H9 (cell line): ENCODE measurements at regions not wholly inside any gene's neighbourhood (a gene's known extent, or its start where the extent isn't known, plus 50 kb on each side); places are given as distances from the start of the nearest gene placed in this dataset.
"Not testable (repeated sequence)": the region's sequence is repeated elsewhere in the genome, so short reads cannot be mapped to it uniquely, and the experiment has no call there.

Experiments
- DNase-seq: peaks from one replicate; pipeline ENCODE4 v3.0.0-alpha.2; 2017
- H2AFZ ChIP-seq: one replicate; pipeline ENCODE4 v1.6.1; 2013; ENCODE audit warnings: mild to moderate bottlenecking, low read length, control low read depth, moderate library complexity
- H2AK5ac ChIP-seq: 2 replicates; pipeline ENCODE4 v1.6.1; 2013; ENCODE audit warnings: low read length, control low read depth, mixed read lengths; ENCODE audit not compliant: insufficient read length
- H2BK120ac ChIP-seq: one replicate; pipeline ENCODE4 v1.6.1; 2013; ENCODE audit warnings: low read depth, mild to moderate bottlenecking, low read length, control low read depth, inconsistent platforms; ENCODE audit not compliant: poor library complexity, severe bottlenecking
- H2BK12ac ChIP-seq: 2 replicates; pipeline ENCODE4 v1.6.1; 2013; ENCODE audit warnings: low read length, control low read depth, mixed read lengths, low read depth; ENCODE audit not compliant: insufficient read length
- H2BK15ac ChIP-seq: 2 replicates; pipeline ENCODE4 v1.6.1; 2013; ENCODE audit warnings: low read depth, low read length, control low read depth
- H2BK20ac ChIP-seq: one replicate; pipeline ENCODE4 v1.6.1; 2013; ENCODE audit warnings: low read depth, mild to moderate bottlenecking, low read length, control low read depth, inconsistent platforms; ENCODE audit not compliant: poor library complexity, severe bottlenecking
- H2BK5ac ChIP-seq: 2 replicates; pipeline ENCODE4 v1.6.1; 2013; ENCODE audit warnings: low read length, control low read depth, mixed read lengths; ENCODE audit not compliant: insufficient read length
- H3K14ac ChIP-seq: 2 replicates; pipeline ENCODE4 v1.6.1; 2013; ENCODE audit warnings: low read length, control low read depth; ENCODE audit not compliant: insufficient read depth
- H3K18ac ChIP-seq: 2 replicates; pipeline ENCODE4 v1.6.1; 2013; ENCODE audit warnings: low read depth, mild to moderate bottlenecking, mixed read lengths, low read length, control low read depth; ENCODE audit not compliant: insufficient read length
- H3K23ac ChIP-seq: 2 replicates; pipeline ENCODE4 v1.6.1; 2013; ENCODE audit warnings: low read length, control low read depth, mixed read lengths, low read depth; ENCODE audit not compliant: insufficient read length
- H3K23me2 ChIP-seq: 2 replicates; pipeline ENCODE4 v1.6.1; 2013; ENCODE audit warnings: low read depth, mild to moderate bottlenecking, mixed read lengths, low read length, control low read depth; ENCODE audit not compliant: insufficient read length, poor library complexity, severe bottlenecking
- H3K27ac ChIP-seq: 2 replicates; pipeline ENCODE4 v1.5.1; 2013; ENCODE audit warnings: low read length, control low read depth, mixed read lengths, low read depth; ENCODE audit not compliant: insufficient read length
- H3K27me3 ChIP-seq: 2 replicates; pipeline ENCODE4 v1.6.1; 2013; ENCODE audit warnings: low read length, control low read depth, inconsistent platforms; ENCODE audit not compliant: insufficient read depth
- H3K4ac ChIP-seq: 2 replicates; pipeline ENCODE4 v1.6.1; 2013; ENCODE audit warnings: low read depth, mild to moderate bottlenecking, control low read depth, inconsistent platforms, low read length, moderate library complexity
- H3K4me1 ChIP-seq: 2 replicates; pipeline ENCODE4 v1.6.1; 2013; ENCODE audit warnings: low read length, control low read depth, inconsistent platforms; ENCODE audit not compliant: insufficient read depth
- H3K4me2 ChIP-seq: 2 replicates; pipeline ENCODE4 v1.6.1; 2013; ENCODE audit warnings: low read length, control low read depth, mixed read lengths; ENCODE audit not compliant: insufficient read length, insufficient read depth
- H3K56ac ChIP-seq: 2 replicates; pipeline ENCODE4 v1.6.1; 2013; ENCODE audit warnings: low read depth, mild to moderate bottlenecking, mixed read lengths, low read length, control low read depth; ENCODE audit not compliant: insufficient read length
- H3K79me1 ChIP-seq: 2 replicates; pipeline ENCODE4 v1.6.1; 2013; ENCODE audit warnings: low read depth, mild to moderate bottlenecking, moderate library complexity, low read length, control low read depth, inconsistent platforms; ENCODE audit not compliant: insufficient read depth, poor library complexity, severe bottlenecking
- H3K79me2 ChIP-seq: 2 replicates; pipeline ENCODE4 v1.6.1; 2013; ENCODE audit warnings: low read length, control low read depth, inconsistent platforms; ENCODE audit not compliant: insufficient read depth
- H3K9ac ChIP-seq: 2 replicates; pipeline ENCODE4 v1.6.1; 2013; ENCODE audit warnings: low read length, control low read depth, mixed read lengths; ENCODE audit not compliant: insufficient read length; ENCODE audit errors: extremely low read depth
- H3K9me3 ChIP-seq: one replicate; pipeline ENCODE4 v1.6.1; 2013; ENCODE audit warnings: low read depth, low read length, inconsistent platforms; ENCODE audit not compliant: control insufficient read depth
- H3T11ph ChIP-seq: one replicate; pipeline ENCODE4 v1.6.1; 2013; ENCODE audit warnings: mild to moderate bottlenecking, low read length, control low read depth, inconsistent platforms
- H4K20me1 ChIP-seq: one replicate; pipeline ENCODE4 v1.6.1; 2013; ENCODE audit not compliant: control insufficient read depth, insufficient read length, insufficient read depth
- H4K5ac ChIP-seq: 2 replicates; pipeline ENCODE4 v1.6.1; 2013; ENCODE audit warnings: low read depth, mild to moderate bottlenecking, mixed read lengths, low read length, control low read depth; ENCODE audit not compliant: insufficient read length
- H4K8ac ChIP-seq: replicated peaks from 2 replicates; pipeline ENCODE4 v1.6.1; 2013; ENCODE audit warnings: low read length, control low read depth, mixed read lengths, low read depth; ENCODE audit not compliant: insufficient read length
- H4K91ac ChIP-seq: 2 replicates; pipeline ENCODE4 v1.6.1; 2013; ENCODE audit warnings: low read depth, mild to moderate bottlenecking, moderate library complexity, mixed read lengths, low read length, control low read depth; ENCODE audit not compliant: insufficient read length
- H3K27ac Mint-ChIP-seq, 3 experiments: 2 replicates in 2 of 3; 3 replicates in 1 of 3; pipeline ENCODE4 v1.8.0; 2020 to 2021; ENCODE audit warnings: mixed read lengths in 3 of 3, mild to moderate bottlenecking in 1 of 3, moderate library complexity in 1 of 3
- H3K27me3 Mint-ChIP-seq: 2 replicates; pipeline ENCODE4 v1.8.0; 2021; ENCODE audit warnings: low read depth, mild to moderate bottlenecking, moderate library complexity, mixed read lengths
- H3K36me3 Mint-ChIP-seq, 3 experiments: 2 replicates in 2 of 3; 3 replicates in 1 of 3; pipeline ENCODE4 v1.8.0; 2020 to 2021; ENCODE audit warnings: low read depth in 3 of 3, mixed read lengths in 3 of 3; ENCODE audit not compliant: insufficient read depth in 1 of 3
- H3K4me1 Mint-ChIP-seq, 2 experiments: 2 replicates each; pipeline ENCODE4 v1.8.0; 2020; ENCODE audit warnings: mixed read lengths in 2 of 2
- H3K4me3 Mint-ChIP-seq, 2 experiments: 2 replicates in 1 of 2; 3 replicates in 1 of 2; pipeline ENCODE4 v1.8.0; 2020 to 2021; ENCODE audit warnings: mild to moderate bottlenecking in 2 of 2, mixed read lengths in 2 of 2, moderate library complexity in 1 of 2
- H3K9me3 Mint-ChIP-seq, 2 experiments: 2 replicates in 1 of 2; 3 replicates in 1 of 2; pipeline ENCODE4 v1.8.0; 2020; ENCODE audit warnings: mild to moderate bottlenecking in 2 of 2, mixed read lengths in 2 of 2, moderate library complexity in 1 of 2
- WGBS: extraction: QIAGEN DNeasy Blood & Tissue Kit; methylation state at CpG from one replicate; pipeline ENCODE4 v1.1.7; 2013; ENCODE audit warnings: missing lambda C conversion rate, low lambda C conversion rate, mixed read lengths; ENCODE audit not compliant: insufficient read length; ENCODE audit errors: extremely low coverage; 5-methylcytosine and 5-hydroxymethylcytosine counted together
- TF ChIP-seq, protein P1 (sequence below): fragments of 200-600 bp; sonication (generic); conservative IDR thresholded peaks from 3 replicates; pipeline ENCODE4 v1.8.0; 2021; ENCODE audit warnings: antibody characterized with exemption, mild to moderate bottlenecking

DNA sequence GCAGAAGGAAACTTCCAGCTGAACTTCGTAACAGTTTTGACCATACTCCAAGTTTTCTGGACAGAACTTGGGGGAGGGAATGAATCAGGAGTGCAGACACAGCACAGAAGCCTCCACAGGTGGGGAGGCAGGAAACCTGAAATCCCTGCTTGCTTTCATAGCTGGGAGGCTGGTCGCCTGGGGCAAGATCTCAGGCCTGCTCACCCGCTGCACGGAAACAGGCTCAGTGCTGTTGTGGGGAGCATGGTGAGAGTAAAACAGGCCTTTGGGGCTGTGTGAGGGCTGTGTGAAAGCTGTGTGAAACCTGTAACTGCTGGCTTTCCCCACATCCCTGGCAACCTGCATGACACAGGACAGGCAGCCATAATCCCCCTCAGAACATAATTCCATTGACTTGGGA is 85.2 kb upstream of the UFL1 start:
- Histone ChIP-seq H3T11ph (no peak overlapping the region), H2BK120ac (no peak overlapping the region), H3K18ac (no peak overlapping the region), H2BK20ac (no peak overlapping the region), H4K20me1 (no peaks in the 10 kb centered on the region), H2BK5ac (no peak overlapping the region), H2AK5ac (no peak overlapping the region), H2AFZ (no peak overlapping the region), H3K23me2 (no peaks in the 10 kb centered on the region), H3K9me3 (no peaks in the 10 kb centered on the region), H4K91ac (no peak overlapping the region), H3K9ac (no peak overlapping the region), H4K8ac (no peak overlapping the region), H3K4me1 (no peaks in the 10 kb centered on the region), H3K14ac (no peak overlapping the region), H3K79me2 (no peaks in the 10 kb centered on the region), H3K79me1 (no peaks in the 10 kb centered on the region), H2BK15ac (no peak overlapping the region), H3K56ac (no peak overlapping the region), H3K27ac (no peak overlapping the region), H4K5ac (no peak overlapping the region), H3K4me2 (no peak overlapping the region), H2BK12ac (no peak overlapping the region), H3K4ac (no peak overlapping the region), H3K27me3 (no peaks in the 10 kb centered on the region), H3K23ac (no peak overlapping the region)
- TF ChIP-seq, protein P1, sequence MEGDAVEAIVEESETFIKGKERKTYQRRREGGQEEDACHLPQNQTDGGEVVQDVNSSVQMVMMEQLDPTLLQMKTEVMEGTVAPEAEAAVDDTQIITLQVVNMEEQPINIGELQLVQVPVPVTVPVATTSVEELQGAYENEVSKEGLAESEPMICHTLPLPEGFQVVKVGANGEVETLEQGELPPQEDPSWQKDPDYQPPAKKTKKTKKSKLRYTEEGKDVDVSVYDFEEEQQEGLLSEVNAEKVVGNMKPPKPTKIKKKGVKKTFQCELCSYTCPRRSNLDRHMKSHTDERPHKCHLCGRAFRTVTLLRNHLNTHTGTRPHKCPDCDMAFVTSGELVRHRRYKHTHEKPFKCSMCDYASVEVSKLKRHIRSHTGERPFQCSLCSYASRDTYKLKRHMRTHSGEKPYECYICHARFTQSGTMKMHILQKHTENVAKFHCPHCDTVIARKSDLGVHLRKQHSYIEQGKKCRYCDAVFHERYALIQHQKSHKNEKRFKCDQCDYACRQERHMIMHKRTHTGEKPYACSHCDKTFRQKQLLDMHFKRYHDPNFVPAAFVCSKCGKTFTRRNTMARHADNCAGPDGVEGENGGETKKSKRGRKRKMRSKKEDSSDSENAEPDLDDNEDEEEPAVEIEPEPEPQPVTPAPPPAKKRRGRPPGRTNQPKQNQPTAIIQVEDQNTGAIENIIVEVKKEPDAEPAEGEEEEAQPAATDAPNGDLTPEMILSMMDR, result no peak
- no CpG with 5 or more reads among the region's 4 CpGs for WGBS
- H3K4me1 Mint-ChIP-seq, result no peaks in the 10 kb centered on the region
- no peaks in the 10 kb centered on the region; the same call in 1 of the 2 replicates for H3K27me3 Mint-ChIP-seq
- H3K36me3 Mint-ChIP-seq, result peaks cover 0 to 9% (median 1%) of the 10 kb centered on the region in 3 experiments; a peak in 3 of 7 replicates
- DNase-seq, result no peak
- H3K27ac Mint-ChIP-seq, result no peak overlapping the region
- H3K9me3 Mint-ChIP-seq, result peaks cover 3 to 12% of the 10 kb centered on the region in 2 experiments; a peak in 4 of 5 replicates
- H3K4me3 Mint-ChIP-seq, result no peak overlapping the region

- not testable (repeated sequence) for H3K27ac Mint-ChIP-seq, H3K18ac ChIP-seq, DNase-seq, H3K36me3 Mint-ChIP-seq, H3K4me3 Mint-ChIP-seq, H3K27me3 Mint-ChIP-seq, H3K14ac ChIP-seq, H3K79me2 ChIP-seq, H3K9me3 ChIP-seq, H2BK120ac ChIP-seq, H4K20me1 ChIP-seq, H3K4me2 ChIP-seq, H3K4me1 ChIP-seq, H2AK5ac ChIP-seq, H3T11ph ChIP-seq, H3K4me1 Mint-ChIP-seq, H4K5ac ChIP-seq, H3K23ac ChIP-seq, H2BK20ac ChIP-seq, H2BK12ac ChIP-seq, H3K27ac ChIP-seq, H3K56ac ChIP-seq, H3K27me3 ChIP-seq, H3K23me2 ChIP-seq, H4K91ac ChIP-seq, H2BK15ac ChIP-seq, H4K8ac ChIP-seq, H3K79me1 ChIP-seq, H3K9ac ChIP-seq, H2BK5ac ChIP-seq, H3K4ac ChIP-seq, H2AFZ ChIP-seq
- peaks cover 3 to 16% of the 10 kb centered on the region in 2 experiments; a peak in 4 of 5 replicates for H3K9me3 Mint-ChIP-seq
- no CpG with 5 or more reads among the region's 6 CpGs for WGBS
These were observed 84.4 kb upstream of the UFL1 start for GRCh38 chr6:96437228-96437627.
